ENCODE measurements at regions not wholly inside any gene's neighbourhood (a gene's known extent, or its start where the extent isn't known, plus 50 kb on each side); places are given as distances from the start of the nearest gene placed in this dataset.

DNA sequence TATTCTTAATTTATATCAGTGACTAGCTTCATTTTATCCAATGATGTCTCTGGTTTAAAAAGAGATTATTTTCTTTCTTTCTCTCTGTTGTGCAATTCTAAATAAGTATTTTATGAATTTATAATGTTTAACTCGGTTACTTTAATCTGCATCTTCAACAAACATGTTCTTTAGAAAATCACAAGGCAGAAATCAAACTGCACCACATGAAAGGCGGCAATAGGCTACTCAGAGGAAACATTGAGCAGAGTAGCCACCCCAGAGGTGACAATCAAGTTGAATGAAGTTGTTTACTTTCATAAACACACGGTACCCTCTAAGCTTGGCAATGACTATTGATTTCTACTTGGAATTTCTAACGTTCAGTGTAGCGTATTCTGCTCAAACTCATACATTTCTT lies 677.8 kb upstream of the ROBO1 start:
- TF ChIP-seq, protein P1, sequence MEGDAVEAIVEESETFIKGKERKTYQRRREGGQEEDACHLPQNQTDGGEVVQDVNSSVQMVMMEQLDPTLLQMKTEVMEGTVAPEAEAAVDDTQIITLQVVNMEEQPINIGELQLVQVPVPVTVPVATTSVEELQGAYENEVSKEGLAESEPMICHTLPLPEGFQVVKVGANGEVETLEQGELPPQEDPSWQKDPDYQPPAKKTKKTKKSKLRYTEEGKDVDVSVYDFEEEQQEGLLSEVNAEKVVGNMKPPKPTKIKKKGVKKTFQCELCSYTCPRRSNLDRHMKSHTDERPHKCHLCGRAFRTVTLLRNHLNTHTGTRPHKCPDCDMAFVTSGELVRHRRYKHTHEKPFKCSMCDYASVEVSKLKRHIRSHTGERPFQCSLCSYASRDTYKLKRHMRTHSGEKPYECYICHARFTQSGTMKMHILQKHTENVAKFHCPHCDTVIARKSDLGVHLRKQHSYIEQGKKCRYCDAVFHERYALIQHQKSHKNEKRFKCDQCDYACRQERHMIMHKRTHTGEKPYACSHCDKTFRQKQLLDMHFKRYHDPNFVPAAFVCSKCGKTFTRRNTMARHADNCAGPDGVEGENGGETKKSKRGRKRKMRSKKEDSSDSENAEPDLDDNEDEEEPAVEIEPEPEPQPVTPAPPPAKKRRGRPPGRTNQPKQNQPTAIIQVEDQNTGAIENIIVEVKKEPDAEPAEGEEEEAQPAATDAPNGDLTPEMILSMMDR (conservative IDR thresholded peaks at IDR 0.05): no peak
- no peak overlapping the region for H3K27ac ChIP-seq

DNA sequence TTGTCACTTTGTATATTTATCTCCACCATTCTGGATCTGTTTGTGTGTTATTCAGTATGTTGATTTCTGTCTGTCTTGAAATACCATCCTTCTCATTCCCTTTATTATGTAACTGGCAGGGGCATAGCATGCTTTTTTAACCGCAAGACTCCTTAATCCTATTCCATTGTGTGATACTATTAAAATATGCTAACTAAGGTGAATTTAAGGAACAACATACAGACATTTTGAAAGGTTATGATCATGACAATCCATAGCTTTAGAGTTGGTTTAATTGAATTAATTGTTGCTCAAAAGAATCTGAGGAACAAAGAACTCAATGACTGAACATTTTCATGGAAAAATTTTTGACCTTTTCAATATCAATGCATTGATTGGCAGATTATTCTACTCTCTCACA lies 677.3 kb upstream of the ROBO1 start:
- H3K27ac ChIP-seq: no peak overlapping the region
- TF ChIP-seq, protein P1 (conservative IDR thresholded peaks at IDR 0.05): no peak

DNA sequence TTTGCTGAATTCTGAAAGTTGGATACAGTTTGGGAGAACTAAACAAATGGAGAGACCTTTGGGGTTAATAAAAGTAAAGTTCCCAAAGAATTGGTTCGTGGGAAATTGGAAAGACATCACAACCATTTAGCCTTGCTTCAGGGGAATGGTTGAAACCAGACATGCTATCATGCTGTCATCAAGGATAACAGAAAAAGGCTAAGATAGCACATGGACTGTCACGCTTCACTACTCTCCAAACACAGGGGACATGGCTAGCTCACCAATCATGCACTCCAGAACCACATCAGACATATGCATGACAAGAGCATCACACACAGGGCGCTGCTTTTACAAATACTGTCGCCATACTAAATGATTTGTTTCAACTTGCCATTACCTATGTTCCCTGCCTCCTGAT lies 671.7 kb upstream of the ROBO1 start:
- TF ChIP-seq, protein P1 (conservative IDR thresholded peaks at IDR 0.05): no peak
- no peak overlapping the region for H3K27ac ChIP-seq

DNA sequence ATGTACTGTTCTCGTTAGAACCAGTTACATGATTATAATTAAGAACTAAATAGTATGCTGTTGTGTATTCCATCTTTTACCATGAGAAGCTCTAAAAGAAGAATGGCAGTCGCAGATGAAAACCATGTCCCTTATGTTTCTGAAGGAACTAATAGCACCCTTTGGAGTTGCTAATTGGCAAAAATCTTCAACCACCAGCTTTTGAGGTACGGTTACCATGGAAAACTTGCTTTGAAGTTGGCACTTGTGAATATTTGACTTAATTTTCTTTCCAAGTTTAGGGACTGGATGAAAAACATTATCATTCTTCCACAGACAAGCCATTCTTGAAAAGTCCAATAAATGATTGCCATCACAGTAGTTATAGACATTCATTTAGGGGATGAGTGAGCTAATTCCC lies 666.6 kb upstream of the ROBO1 start:
- no peak overlapping the region for H3K27ac ChIP-seq
- TF ChIP-seq, protein P1 (conservative IDR thresholded peaks at IDR 0.05): no peak

DNA sequence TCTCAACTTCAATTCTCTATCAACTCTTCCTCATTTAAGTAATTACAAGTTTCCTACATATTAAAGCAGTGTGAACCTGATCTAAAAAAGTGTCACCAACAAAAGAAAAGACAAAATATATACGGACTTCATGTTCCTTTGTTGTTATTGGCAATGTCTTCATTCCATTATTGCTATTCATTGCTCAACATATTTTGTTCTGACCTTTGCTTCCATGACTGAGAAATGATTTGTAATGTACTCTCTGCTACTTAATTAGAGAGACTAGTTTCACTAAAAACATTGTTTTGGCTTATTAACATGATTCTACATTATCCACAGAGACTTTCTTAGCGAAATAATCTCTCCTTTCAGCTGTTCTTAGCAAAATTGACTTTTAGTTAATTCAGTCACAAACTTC lies 657.2 kb upstream of the ROBO1 start:
- no peak overlapping the region for H3K27ac ChIP-seq
- TF ChIP-seq, protein P1 (conservative IDR thresholded peaks at IDR 0.05): no peak

DNA sequence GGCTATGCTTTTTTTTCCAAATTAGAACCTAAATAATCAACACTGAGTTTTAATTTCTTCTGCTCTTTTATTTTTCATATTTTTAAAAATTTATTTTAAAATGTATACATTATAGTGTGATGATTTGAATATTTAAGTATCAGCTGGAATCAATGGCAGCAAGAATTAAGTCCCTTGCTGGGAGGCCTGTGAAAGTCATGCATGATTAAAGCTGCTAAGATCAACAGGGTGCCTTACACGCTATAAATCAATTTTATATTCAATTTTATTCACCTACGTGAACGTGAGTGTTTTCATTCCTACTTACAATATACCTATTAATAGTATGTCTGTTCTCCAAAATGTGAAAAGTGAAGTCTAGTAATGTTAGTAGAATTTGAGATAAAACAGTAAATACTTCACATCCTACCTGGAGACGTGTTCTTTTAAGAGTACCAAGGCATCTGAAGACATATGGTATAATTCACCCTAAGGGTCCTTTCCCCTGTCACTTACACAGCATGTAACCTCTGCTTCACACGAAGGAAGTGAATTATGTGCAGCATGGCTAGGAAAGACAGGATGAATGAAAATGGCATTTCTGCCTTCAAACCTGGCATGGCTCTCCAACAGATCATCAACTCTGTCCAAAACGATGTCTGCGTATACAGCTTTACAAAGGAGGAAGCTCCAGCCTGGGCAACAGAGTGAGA lies 640.4 kb upstream of the ROBO1 start:
- TF ChIP-seq, protein P1 (conservative IDR thresholded peaks at IDR 0.05): no peak
- H3K27ac ChIP-seq: no peak overlapping the region

DNA sequence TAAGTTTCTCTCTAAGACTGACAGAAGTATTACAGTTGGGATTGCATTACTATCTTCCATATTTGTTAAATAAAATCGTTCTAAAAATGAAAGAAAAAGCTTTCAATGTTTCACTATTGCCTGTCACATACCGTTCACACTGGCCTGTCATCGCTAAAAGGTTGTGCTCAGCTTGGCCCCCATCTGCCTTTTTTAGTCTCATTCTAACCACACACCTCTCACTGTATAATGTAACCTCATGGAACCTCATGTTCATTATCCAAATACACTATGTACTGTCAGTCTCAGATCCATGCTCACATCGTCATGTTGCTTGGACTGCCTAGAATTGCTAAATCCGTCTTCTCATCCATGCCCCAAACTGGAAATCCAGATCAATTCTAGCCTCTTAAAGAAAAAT lies 637.8 kb upstream of the ROBO1 start:
- TF ChIP-seq, protein P1 (conservative IDR thresholded peaks at IDR 0.05): no peak
- H3K27ac ChIP-seq: no peak overlapping the region
